Natural killer cell (primary cell): ENCODE measurements at regions not wholly inside any gene's neighbourhood (a gene's known extent, or its start where the extent isn't known, plus 50 kb on each side); places are given as distances from the start of the nearest gene placed in this dataset.

Source experiments
- ATAC-seq, 3 donors: fragments of 150-1000 bp in 2 of 3; fragments of 200-7000 bp in 1 of 3; cut with Tn5 transposase; 1 replicate in 1 of 3; 2 replicates in 2 of 3; pipeline ENCODE4 v1.10.0; 2021; ENCODE audit warnings: mild to moderate bottlenecking in 2 of 3, moderate library complexity in 2 of 3
- DNase-seq, 2 donors: peaks; one replicate each; pipeline versions ENCODE4 v3.0.0 to v3.0.0-alpha.2; 2013 to 2021; ENCODE audit warnings: mixed read lengths in 1 of 2
- H3K27ac ChIP-seq: one replicate; pipeline ENCODE4 v1.5.1; 2013; ENCODE audit warnings: mild to moderate bottlenecking, low read length
- H3K27me3 ChIP-seq: one replicate; pipeline ENCODE4 v1.6.1; 2013; ENCODE audit warnings: low read length; ENCODE audit not compliant: control insufficient read depth, insufficient read depth
- H3K36me3 ChIP-seq: one replicate; pipeline ENCODE4 v1.6.1; 2013; ENCODE audit warnings: low read length; ENCODE audit not compliant: control insufficient read depth, insufficient read depth
- H3K4me1 ChIP-seq: one replicate; pipeline ENCODE4 v1.6.1; 2013; ENCODE audit warnings: low read length; ENCODE audit not compliant: control insufficient read depth, insufficient read depth
- H3K4me3 ChIP-seq: one replicate; pipeline ENCODE4 v1.5.1; 2013; ENCODE audit warnings: low read length
- H3K9me3 ChIP-seq: one replicate; pipeline ENCODE4 v1.6.1; 2013; ENCODE audit warnings: low read length; ENCODE audit not compliant: control insufficient read depth, insufficient read depth
- H3K27ac Mint-ChIP-seq, 2 donors: one replicate each; pipeline ENCODE4 v1.8.0; 2022; ENCODE audit warnings: mild to moderate bottlenecking in 2 of 2, mixed read lengths in 2 of 2, moderate library complexity in 1 of 2
- H3K27me3 Mint-ChIP-seq, 2 donors: one replicate each; pipeline ENCODE4 v1.8.0; 2022; ENCODE audit warnings: low read depth in 2 of 2, mixed read lengths in 2 of 2
- H3K36me3 Mint-ChIP-seq: one replicate; pipeline ENCODE4 v1.8.0; 2022; ENCODE audit warnings: mixed read lengths
- H3K4me1 Mint-ChIP-seq, 2 donors: one replicate each; pipeline ENCODE4 v1.8.0; 2022; ENCODE audit warnings: mixed read lengths in 2 of 2
- H3K4me3 Mint-ChIP-seq: one replicate; pipeline ENCODE4 v1.8.0; 2022; ENCODE audit warnings: mild to moderate bottlenecking, moderate library complexity, mixed read lengths
- H3K9me3 Mint-ChIP-seq, 2 donors: one replicate each; pipeline ENCODE4 v1.8.0; 2022; ENCODE audit warnings: mixed read lengths in 2 of 2
- WGBS: methylation state at CpG from one replicate; pipeline ENCODE4 v1.1.7; 2013; ENCODE audit warnings: missing lambda C conversion rate; ENCODE audit not compliant: insufficient coverage; 5-methylcytosine and 5-hydroxymethylcytosine counted together
- intact Hi-C: fragments of 100-400 bp; cut with micrococcal nuclease; formaldehyde crosslinking; loops from one replicate; pipeline ENCODE4 v1.14.2; 2022
- TF ChIP-seq, protein P1 (sequence below): fragments of 200-600 bp; IDR thresholded peaks from one replicate; pipeline ENCODE4 v1.8.0; 2022; ENCODE audit warnings: antibody characterized with exemption

DNA sequence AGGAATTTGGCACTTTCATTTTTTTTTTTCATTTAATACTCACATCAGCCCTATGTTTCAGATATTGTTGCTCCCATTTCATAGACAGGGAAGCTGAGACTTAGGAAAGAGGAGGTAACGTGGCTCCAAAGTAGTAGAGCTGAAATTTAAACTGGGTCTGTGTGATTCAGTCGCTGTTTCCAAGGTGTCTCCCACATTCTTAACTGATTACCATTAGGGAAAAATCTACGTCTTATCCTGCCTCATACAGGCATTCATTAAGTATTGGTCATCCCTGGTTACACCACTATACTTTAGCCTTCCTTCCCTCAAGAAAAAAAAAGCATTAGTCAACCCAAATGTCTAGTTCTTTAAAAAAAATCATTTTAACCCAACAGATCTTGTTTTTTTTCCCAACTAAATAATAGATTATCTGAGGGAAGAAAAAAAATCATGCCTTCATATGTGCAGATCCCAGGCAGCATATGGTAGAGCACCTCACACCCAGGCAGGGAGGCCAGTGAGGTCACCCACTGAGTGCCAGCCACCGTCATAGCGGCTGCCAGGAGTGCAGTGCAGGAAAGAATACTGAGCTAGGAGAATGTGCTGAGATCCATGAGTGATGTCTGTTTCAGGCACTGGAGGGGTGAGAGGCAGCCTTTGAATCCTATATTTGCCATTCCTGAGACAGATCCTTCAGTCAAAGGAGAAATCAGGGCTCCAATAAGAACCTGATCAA is 59.0 kb upstream of the SORCS3 start:
- Histone ChIP-seq H3K27ac (no peak overlapping the region), H3K4me1 (peaks cover 3% of the 10 kb centered on the region), H3K36me3 (no peaks in the 10 kb centered on the region), H3K9me3 (no peaks in the 10 kb centered on the region), H3K4me3 (no peak overlapping the region), H3K27me3 (peaks cover 2% of the 10 kb centered on the region)
- Mint-ChIP-seq H3K27ac (no peak overlapping the region), H3K4me3 (no peak overlapping the region), H3K9me3 (no peaks in the 10 kb centered on the region), H3K36me3 (no peaks in the 10 kb centered on the region), H3K27me3 (peaks cover 19 to 33% of the 10 kb centered on the region in 2 donors), H3K4me1 (peaks cover 6 to 16% of the 10 kb centered on the region in 2 donors)
- 91% methylated on average over 5 of the region's 5 CpGs for WGBS
- DNase-seq = no peak
- intact Hi-C loops = no loop called here
- no peak for ATAC-seq
- TF ChIP-seq, protein P1, sequence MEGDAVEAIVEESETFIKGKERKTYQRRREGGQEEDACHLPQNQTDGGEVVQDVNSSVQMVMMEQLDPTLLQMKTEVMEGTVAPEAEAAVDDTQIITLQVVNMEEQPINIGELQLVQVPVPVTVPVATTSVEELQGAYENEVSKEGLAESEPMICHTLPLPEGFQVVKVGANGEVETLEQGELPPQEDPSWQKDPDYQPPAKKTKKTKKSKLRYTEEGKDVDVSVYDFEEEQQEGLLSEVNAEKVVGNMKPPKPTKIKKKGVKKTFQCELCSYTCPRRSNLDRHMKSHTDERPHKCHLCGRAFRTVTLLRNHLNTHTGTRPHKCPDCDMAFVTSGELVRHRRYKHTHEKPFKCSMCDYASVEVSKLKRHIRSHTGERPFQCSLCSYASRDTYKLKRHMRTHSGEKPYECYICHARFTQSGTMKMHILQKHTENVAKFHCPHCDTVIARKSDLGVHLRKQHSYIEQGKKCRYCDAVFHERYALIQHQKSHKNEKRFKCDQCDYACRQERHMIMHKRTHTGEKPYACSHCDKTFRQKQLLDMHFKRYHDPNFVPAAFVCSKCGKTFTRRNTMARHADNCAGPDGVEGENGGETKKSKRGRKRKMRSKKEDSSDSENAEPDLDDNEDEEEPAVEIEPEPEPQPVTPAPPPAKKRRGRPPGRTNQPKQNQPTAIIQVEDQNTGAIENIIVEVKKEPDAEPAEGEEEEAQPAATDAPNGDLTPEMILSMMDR = no peak

GRCh38 chr10:104582602-104582951 is 58.5 kb upstream of the SORCS3 start:
- 80% methylated on average over 4 of the region's 4 CpGs for WGBS
- Mint-ChIP-seq H3K9me3 (no peaks in the 10 kb centered on the region), H3K36me3 (no peaks in the 10 kb centered on the region), H3K27me3 (peaks cover 19 to 33% of the 10 kb centered on the region in 2 donors), H3K4me3 (no peak overlapping the region), H3K4me1 (peaks cover 6 to 19% of the 10 kb centered on the region in 2 donors), H3K27ac (no peak overlapping the region)
- Histone ChIP-seq H3K27me3 (peaks cover 2% of the 10 kb centered on the region), H3K9me3 (no peaks in the 10 kb centered on the region), H3K36me3 (no peaks in the 10 kb centered on the region), H3K27ac (no peak overlapping the region), H3K4me1 (peaks cover 9% of the 10 kb centered on the region), H3K4me3 (no peak overlapping the region)
- intact Hi-C loops = no loop called here
- TF ChIP-seq, protein P1 = no peak
- no peak for ATAC-seq
- DNase-seq = no peak

DNA sequence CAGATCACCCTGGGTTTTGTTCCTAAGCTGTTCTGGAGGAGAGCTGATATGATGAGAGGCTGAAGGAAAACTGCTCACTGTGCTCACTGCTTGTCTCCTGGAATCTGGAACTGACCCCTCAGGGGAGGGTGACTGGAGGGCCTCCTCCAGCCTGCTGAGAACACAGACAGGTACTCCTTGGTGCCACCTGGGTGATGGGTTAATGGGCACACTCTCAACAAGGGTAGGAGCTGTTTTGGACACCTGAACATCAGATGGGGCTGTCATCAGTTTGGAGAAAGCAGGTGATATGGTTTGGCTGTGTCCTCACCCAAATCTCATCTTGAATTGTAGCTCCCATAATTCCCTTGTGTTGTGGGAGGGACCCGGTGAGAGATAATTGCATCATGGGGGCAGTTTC is 58.1 kb upstream of the SORCS3 start:
- no peak for DNase-seq
- 83% methylated on average over 1 of the region's 1 CpG for WGBS
- no peak overlapping the region for H3K4me3 ChIP-seq
- peaks cover 9% of the 10 kb centered on the region for H3K4me1 ChIP-seq
- TF ChIP-seq, protein P1 = no peak
- no peak overlapping the region for H3K4me3 Mint-ChIP-seq
- no peaks in the 10 kb centered on the region for H3K36me3 Mint-ChIP-seq
- ATAC-seq = no peak
- H3K27me3 Mint-ChIP-seq = peaks cover 19 to 33% of the 10 kb centered on the region in 2 donors
- H3K9me3 Mint-ChIP-seq = no peaks in the 10 kb centered on the region
- peaks cover 2% of the 10 kb centered on the region for H3K27me3 ChIP-seq
- intact Hi-C loops = no loop called here
- H3K27ac Mint-ChIP-seq = no peak overlapping the region
- H3K4me1 Mint-ChIP-seq = peaks cover 6 to 19% of the 10 kb centered on the region in 2 donors
- no peak overlapping the region for H3K27ac ChIP-seq
- H3K36me3 ChIP-seq = no peaks in the 10 kb centered on the region
- no peaks in the 10 kb centered on the region for H3K9me3 ChIP-seq

- H3K36me3 ChIP-seq = no peaks in the 10 kb centered on the region
- no peaks in the 10 kb centered on the region for H3K9me3 Mint-ChIP-seq
- TF ChIP-seq, protein P1 = no peak
- no peak for DNase-seq
- no peaks in the 10 kb centered on the region for H3K9me3 ChIP-seq
- H3K27ac ChIP-seq = no peak overlapping the region
- peaks cover 17 to 40% of the 10 kb centered on the region in 2 donors for H3K27me3 Mint-ChIP-seq
- H3K4me3 ChIP-seq = no peak overlapping the region
- peaks cover 6 to 19% of the 10 kb centered on the region in 2 donors for H3K4me1 Mint-ChIP-seq
- H3K27me3 ChIP-seq = peaks cover 2% of the 10 kb centered on the region
- 70% methylated on average over 6 of the region's 7 CpGs for WGBS
- H3K4me1 ChIP-seq = peaks cover 9% of the 10 kb centered on the region
- H3K36me3 Mint-ChIP-seq = no peaks in the 10 kb centered on the region
- intact Hi-C loops = no loop called here
- ATAC-seq = no peak
- no peak overlapping the region for H3K27ac Mint-ChIP-seq
- no peak overlapping the region for H3K4me3 Mint-ChIP-seq
Measured at GRCh38 chr10:104584541-104584940, 56.5 kb upstream of the SORCS3 start.
